Right renal pelvis (tissue), 4 donors: ENCODE measurements at regions not wholly inside any gene's neighbourhood (a gene's known extent, or its start where the extent isn't known, plus 50 kb on each side); places are given as distances from the start of the nearest gene placed in this dataset.

Experiments used
- DNase-seq, 4 donors: peaks; one replicate each; pipeline ENCODE4 v3.0.0-alpha.2; 2013; ENCODE audit warnings: low read depth in 4 of 4, low spot score in 3 of 4, missing footprints in 1 of 4

DNA sequence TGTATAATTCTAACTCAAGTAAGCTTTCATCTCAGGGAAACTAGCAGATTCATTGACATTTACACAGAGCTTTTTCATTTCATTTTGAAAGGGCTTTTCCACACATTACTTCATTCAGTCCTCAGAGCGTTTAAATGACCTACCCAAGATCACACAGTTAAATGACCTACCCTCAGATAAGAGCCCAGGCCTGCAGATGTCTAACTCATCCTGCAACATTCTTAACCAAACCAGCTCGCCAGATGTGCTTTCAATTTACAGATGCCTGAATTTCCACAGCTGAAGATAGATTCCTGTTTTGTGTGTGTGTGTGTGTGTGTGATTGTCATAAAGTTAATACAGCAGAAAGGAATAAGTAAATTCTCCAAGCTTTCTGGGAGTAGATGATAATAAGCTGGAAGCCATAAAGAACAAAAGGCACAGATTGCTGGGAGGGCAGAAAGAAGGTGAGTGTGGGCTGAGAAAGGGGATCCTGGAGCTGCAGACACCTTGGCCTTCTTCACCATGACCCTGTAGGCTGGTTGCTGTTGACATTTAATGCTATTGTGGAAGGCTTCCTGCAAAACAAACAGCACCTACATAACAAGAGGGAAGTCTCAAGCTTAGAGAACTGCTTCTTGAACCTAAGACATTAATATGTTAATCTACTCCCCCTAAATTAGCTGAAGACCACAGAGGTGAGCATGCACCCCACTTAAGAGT is 489.7 kb upstream of the CELF2 start:
- DNase-seq: no peak

DNA sequence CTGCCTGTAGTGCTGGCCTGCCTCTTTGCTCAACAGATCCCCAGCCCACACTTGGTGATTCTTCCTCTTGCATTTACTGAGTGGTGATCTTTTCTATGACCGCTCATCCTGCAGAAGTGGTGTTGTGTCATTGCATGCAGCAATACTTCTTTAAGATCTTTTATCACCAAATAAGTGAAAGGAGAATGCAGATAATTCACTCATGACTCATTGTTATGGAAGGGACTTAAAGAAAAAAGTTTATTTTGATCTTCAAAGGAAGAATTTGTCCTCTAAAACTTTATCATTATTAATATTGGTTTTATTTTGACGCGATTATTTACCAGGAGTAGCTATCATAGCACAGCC is 489.1 kb upstream of the CELF2 start:
- no peak for DNase-seq

DNA sequence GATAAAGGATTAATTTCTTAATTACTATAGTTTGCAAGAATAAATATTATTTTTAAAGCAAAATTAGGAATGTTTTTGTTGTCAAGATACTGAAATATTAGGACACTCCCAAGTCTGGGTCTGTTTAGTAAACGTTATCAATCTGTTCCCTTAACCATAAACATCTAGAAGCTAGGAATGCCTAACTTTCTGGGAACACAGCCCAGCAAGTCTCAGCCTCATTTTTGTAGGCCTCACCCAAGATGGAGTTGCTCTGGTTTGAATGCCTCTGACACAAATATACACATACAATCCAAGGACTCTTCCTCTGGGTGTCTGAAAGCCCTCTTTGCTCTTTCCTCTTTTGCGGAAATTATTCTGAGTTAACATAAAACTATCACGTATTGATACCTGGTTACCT is 487.4 kb upstream of the CELF2 start:
- DNase-seq: no peak

DNA sequence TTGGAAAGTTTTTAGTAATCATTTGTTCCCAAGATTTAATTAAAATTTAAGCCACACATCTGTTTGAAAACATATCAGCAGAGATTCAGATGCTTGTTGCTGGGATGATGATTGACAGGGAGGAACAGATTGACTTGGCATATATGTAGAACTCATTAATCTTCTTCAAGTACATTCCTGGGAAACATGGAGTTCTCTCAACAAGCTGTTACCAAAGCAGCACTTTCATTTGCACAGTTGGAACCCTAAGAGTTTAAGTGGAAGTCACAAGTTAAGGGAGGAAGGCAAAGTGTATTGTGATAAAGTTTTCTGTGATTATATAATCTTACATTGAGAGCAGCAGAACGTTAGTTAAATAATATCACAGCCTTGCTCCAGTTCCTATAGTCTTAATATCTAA is 485.4 kb upstream of the CELF2 start:
- DNase-seq: no peak

DNA sequence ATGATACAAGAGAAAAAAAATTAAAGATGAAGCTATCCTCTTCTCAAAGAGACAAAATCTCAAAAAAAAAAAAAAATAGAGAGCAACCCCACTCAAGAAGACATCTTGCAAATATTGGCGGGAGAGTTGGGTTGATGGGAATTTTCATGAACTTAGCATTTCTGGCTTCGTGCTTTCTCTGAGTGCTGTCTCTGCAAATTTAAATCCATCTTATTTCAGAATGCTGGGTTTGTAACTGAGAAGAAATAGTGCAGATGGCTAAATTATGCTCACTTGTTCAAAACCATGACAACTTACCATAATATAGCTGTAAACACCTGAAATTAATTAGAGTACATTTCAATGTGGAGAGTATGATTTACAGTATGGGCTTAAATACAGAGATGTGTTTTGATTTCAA is 484.8 kb upstream of the CELF2 start:
- DNase-seq: no peak

DNA sequence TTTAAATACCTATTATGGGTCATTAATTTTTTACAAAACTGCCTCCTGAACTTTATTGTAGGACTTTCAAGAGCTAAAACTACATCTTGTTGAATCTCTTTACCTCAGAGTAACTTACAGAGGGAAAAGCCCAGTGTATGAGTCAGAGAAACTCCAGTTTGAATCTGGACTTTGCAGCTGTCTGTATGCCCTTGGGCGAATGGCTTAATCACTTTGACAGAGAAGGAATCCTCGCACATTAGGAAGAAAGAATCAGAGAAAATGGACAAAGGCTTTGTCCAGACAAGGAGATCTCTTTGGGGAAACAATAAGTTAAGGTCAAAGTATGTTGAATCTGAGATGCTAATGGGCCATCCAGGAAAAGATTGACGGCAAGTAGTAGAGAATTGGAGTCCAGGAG is 484.2 kb upstream of the CELF2 start:
- DNase-seq: no peak

DNA sequence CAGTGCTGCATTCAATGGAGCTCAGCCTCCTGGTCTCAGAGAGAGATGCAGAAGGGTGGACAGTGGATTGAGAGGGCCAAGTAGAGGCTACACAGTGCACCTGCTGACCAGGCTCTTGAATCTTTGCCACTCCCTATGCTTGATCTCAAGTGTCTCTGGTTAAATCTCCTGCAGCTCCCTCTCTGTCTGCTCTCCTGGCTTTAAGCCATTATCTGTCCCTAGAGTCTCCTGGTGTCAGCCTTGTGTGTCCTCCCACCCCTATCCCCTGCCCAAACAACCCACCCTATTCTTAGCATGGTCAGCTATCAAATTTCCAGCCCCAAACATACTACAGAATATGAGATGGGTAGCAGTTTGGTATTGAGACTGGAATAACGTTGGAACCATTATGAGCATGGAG is 479.3 kb upstream of the CELF2 start:
- DNase-seq: no peak

DNA sequence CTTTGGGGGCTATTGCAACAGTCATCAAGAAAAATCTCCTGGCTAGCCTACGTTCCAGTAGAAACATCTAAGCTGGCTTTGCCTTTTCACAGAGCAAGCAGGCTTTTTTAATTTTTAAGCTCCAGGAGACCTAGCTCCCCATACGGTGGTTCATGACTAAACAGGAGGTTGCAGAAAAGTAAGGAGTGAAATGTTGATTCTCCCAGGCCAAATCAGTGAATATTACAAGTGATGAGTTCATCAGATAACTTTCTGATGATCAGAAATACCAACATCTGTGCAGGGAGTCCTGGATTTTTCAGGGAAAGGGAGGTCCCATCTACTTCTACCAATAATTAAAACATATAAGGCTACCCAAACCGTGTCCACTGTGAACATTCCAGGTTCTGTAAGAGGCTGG is 477.3 kb upstream of the CELF2 start:
- no peak for DNase-seq

DNA sequence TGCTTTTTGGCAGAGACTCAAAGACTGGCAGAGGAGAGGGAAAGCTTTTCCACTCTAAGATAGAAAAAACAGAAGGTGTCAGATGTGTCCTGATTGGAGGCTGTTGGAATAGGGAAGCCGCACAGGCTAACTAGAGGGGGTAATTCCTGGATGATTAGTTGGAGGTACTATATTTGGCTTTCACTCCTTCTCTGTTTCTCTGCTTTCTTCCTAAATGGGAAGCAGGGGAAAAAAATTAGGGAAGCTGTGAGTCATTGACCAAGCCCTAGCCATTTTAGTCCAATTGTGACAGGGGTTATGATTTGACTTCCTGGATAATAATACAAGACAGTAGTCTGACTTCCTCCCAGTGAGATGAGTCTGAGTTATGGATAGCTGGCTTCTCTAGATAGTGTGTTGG is 475.2 kb upstream of the CELF2 start:
- DNase-seq: no peak

DNA sequence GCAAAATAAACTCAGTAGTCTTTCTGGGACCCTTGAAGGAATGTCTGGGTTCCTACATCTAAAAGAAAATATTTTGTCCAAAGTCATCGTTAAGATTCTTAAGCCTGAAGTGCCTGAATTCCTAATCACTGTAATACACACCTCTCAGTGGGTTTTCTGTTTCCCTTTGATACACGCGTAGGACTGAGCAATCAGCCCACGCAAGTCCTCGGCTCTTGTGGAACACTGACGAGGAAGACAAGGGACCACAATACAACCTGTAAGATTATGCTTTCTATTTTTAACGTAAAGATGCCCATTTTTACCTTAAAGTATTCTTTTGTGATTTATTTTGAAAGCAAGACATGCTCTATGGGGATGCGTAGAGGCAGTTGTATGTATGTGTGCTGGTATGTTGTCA is 472.8 kb upstream of the CELF2 start:
- DNase-seq: no peak

DNA sequence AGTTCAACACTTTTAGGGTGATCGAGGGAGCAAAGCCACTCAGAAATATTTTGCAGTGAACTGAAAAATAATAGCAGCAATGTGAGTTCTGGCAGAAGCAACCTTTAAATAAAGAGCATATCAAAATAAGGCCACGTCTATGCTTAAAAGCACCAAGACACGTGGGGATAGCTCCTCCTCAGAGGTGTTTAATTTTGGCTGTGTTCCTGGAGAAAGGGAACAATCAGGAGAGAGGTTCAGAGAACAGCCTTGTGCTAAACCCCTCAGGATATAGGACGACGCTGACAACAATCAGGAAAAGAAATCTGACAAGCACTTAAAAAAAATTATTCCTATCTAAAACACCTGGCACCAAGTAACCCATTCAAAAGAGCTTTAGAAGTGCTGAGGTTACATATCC is 471.9 kb upstream of the CELF2 start:
- no peak for DNase-seq

DNA sequence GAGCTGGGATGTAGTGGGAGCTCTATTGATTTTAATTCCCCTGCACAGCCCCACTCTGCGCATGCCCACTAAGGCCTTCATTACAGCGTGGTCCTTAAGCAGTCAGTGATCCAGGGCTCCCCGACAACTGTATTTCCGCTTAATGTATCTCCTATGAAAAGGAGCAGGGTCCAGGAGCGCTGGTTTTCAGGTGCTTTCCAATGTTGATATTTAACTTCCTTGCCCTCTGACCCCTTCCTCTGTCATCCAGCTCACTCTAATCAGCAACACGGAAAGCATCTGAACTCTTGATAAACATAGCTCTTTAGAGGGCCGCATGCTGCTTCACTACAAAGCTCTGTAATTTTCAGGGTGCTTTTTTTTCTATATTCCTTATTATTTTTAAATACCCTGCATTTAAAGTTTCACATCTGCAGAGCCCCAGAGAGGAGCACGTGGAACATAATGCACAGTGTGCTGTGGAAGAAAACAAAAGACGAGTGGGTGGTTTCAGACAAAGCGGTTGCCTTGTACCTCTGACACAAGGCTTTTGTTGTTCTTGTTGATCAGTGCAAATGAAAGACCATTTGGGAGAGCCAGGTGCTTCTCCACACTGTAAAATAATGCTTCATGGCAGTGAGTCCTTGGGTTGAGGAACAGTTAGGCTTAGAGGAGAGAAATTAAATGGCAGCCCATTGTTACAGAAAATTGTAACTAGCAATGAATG is 465.9 kb upstream of the CELF2 start:
- DNase-seq: peak in 1 of 4 donors; percentile 0

DNA sequence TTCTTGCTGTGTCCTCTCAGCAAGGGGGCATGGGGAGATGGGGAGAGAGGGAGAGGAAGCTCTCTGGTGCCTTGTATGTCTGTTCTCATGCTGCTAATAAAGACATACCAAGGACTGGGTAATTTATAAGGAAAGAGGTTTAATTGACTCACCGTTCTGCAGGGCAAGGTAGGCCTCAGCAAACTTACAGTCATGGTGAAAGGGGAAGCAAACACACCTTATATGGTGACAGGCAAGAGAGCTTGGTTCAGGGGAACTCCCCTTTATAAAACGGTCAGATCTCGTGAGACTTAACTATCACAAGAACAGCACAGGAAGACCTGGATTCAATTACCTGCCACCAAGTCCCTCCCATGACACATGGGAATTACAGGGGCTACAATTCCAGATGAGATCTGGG is 464.7 kb upstream of the CELF2 start:
- no peak for DNase-seq

DNA sequence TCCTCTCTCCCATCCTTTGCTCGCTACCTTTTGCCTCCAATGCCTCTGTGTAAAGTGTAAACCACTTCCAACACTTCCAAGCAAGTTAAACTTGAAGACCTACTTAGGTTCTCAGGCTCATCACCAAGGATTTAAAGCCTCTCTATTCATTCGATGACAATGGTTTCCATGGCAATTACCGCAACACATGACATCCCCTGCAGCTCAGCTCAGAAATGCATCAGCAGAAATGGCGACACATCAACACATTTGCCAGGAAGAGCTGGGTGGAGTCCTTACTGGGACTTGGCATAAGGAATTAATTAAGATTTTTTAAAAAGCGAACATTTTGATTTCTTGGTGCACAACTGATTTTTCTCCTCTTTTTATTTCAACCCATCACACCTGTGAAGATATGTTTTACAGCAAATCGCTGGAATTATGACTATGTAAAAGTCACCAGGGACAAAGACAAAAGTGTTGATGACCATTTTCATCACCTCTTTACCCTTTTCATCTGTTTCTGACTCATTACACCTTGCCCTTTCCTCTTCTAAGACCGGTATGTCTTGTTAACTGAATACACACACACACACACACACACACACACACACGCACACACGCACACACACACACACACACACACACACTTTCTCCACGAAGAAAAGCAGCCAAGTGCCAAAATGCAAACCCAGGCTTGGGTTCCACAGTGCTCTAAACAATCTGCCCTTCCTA is 453.4 kb upstream of the CELF2 start:
- no peak for DNase-seq

DNA sequence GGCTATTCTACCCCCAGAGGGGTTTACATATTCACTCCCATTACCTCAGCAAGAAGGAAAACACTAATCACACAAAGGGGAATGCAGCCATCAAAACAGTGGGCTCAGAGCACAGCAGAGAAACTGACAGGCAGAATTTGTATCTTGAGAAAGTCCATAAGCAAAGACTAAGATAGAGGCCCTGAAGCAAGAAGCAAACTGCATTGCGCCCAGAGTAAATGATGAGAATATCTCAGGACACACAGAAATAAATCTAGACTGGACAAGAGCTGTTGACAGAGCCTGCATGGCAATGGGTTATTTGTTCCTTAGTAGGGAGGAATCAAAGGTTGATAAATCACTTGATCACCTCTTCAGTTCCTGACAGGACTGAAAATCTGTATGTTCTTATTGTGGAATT is 440.7 kb upstream of the CELF2 start:
- DNase-seq: no peak

DNA sequence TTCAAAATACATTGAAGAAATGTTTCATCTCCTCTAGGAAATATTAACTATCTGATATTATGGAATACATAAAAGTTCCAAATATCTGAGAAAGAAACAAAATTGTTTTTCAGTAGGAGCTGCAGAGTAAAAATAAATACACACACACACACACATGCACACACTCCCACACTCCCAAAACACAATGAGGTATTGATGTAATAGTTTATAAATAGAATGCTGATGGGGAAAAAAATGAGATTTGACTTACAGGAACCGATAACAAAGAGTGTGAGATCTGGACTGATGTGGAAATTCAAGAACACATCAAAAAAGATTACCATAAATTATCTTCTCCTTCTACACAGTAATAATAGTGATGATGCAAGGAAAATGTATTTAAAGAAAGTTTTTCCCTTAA is 438.0 kb upstream of the CELF2 start:
- DNase-seq: no peak

DNA sequence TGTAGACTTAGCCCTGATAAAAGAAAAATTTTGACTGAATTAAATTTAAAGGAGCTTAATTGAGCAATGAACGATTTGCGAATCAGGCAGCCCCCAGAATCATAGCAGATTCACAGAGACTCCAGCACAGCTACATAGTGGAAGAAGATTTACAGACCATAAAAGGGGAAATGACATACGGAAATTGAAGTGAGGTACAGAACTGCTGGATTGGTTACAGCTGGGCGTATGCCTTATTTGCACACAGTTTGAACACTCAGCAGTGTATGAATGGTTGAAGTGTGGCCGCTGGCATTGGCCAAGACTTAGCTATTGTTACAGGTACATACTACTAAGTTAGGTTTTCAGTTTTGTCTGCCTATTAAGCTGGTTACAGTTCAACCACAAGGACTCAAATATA is 433.5 kb upstream of the CELF2 start:
- DNase-seq: no peak

DNA sequence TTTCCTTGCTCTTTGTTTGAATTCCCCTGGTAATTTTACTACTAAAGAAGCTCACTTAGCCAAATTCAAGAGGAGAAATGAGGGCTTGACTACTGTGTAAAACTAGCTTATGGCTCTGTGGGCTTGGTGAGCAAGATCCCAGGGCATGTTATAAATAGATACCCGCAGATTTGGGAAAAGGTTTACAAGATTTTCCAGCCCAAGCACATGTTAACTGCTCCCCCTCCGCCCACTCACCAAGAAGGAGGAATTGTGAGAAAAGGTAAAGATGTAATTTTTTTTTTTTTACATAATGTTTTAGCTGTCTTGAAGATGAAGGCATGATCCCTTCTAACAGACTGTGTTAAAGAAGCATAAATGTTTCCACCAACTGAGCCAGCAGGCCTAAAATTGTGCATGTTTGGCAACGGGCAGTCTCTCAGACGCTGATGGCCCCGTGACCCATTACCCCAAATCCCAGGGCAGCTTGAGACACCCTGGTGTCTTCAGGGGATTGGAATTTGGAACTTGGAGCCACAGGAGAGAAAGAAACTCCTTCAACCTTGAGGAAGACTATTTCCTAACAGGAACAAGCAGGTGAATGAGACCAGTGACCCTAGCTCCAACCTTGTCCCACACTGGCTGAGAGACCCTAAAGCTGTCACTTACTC is 429.8 kb upstream of the CELF2 start:
- no peak for DNase-seq

DNA sequence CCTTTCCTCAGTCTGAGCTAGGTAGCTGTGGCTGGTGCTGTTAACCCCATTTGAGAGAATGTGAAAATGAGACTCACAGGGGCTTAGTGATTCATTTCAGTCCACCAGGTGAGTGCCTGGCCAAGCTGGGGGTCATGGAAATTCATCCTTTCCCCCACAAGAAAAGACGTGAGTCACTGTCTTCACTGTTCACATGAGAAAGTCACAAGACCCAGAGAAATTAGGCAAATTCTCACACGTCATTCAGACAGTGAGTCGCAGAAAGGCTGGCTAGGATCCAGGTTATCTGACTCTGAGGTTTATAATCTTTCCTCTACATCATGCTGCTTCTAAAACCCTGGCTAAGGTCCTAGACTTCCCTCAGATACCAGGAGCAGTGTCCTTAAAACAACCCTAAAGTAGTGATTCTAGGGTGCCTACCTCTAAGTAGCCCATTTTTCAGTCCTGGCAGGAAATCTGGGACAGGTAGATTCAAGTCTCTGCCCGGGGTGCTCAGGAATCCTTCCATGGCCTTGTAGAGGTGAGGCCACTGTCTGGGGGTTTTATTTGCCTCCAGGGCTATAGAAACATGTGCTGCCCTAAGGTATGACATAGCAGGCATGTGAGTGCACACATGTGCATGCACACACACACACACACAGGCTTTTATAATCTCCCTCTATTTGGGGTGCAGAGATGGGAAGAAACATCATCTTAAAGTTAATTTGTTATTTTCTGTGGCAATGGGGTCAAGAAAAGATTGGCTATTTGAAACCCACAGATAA is 427.9 kb upstream of the CELF2 start:
- DNase-seq: no peak

DNA sequence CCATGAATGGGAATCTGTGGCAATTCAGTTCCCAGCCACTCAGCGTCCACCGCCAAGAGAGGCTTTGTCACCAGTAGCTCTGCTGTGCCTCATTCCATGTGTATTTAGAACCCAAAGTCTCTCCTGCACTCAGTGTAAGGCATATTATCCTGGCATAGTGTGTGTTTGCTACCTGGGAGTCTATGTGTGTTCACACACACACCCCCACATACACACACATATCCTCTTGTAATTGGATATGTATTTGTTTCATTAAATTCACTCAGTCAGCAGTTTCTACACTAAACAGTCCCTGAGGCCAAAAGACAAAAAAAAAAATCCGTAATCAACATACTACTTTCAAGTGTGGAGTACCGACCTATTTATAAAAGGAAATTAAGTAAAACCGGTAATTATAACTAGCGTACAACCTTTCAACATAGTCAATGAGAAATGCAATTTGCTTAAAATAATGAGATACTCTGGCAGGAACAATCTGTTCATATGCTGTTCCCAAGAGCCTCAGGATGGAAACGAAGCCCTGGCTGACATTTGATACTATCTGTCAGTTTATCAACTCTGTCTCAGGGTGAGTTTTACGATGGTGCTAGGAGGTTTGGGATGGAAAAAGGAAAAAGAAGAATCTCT is 425.8 kb upstream of the CELF2 start:
- DNase-seq: no peak
